ENCODE measurements at regions not wholly inside any gene's neighbourhood (a gene's known extent, or its start where the extent isn't known, plus 50 kb on each side); places are given as distances from the start of the nearest gene placed in this dataset.

DNA sequence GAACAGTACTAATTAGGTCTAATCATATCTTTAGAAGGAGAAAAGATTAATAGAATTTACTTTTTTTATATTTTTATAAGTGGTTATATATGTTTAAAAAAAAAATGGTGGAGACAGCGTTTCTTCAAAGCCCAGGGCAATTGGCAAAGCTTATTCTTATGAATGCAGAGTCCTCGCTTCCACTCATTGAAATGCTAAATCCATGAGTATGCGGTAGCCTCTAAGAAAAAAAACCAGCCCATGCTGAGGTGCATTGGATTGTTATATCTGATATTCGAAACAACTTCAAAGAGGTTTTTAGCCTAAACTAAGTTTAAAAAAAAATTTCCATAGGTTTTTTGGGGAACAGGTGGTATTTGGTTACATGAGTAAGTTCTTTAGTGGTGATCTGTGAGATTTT, 142.8 kb downstream of the GOLIM4 start:
- CTCF ChIA-PET: no interaction called here
- Histone ChIP-seq H4K91ac (ENCODE audit: insufficient read depth, low read depth, low read length) (no peak overlapping the region), H3K14ac (replicated peaks; ENCODE audit: low read depth, low read length) (no peak overlapping the region)

More for the DNA sequence above, 142.8 kb downstream of the GOLIM4 start:
- Histone ChIP-seq H2BK120ac (ENCODE audit: low read depth, low read length) (no peak overlapping the region), H3K56ac (ENCODE audit: extremely low read depth, insufficient read depth, low read length) (no peak overlapping the region), H3K79me1 (ENCODE audit: low read depth in 1 of 2, low read length in 2 of 2) (no peaks in the 10 kb centered on the region), H4K8ac (ENCODE audit: low read depth in 2 of 2, low read length in 2 of 2) (no peak overlapping the region), H3K23ac (ENCODE audit: low read depth, low read length) (no peak overlapping the region), H3K9me3 (ENCODE audit: control insufficient read depth, insufficient read depth, low read length) (no peaks in the 10 kb centered on the region), H2AK9ac (replicated peaks; ENCODE audit: low read depth, low read length, poor library complexity) (no peak overlapping the region), H3K4me2 (ENCODE audit: low read depth, low read length) (no peak overlapping the region), H2AFZ (replicated peaks; ENCODE audit: low read length, poor library complexity) (no peak overlapping the region), H3K36me3 (ENCODE audit: control insufficient read depth, insufficient read depth, low read length) (no peaks in the 10 kb centered on the region), H2AK5ac (ENCODE audit: low read depth, low read length) (no peak overlapping the region), H3K27me3 (ENCODE audit: control insufficient read depth, insufficient read depth, low read length) (no peaks in the 10 kb centered on the region), H2BK15ac (ENCODE audit: low read depth, low read length) (no peak overlapping the region), H4K5ac (ENCODE audit: low read depth, low read length) (no peak overlapping the region), H3K27ac (ENCODE audit: insufficient read depth, low read length) (no peak overlapping the region), H3K4ac (ENCODE audit: low read depth, low read length) (no peak overlapping the region), H2BK5ac (ENCODE audit: low read depth, low read length, poor library complexity, severe bottlenecking) (no peak overlapping the region), H2BK20ac (ENCODE audit: low read depth, low read length) (no peak overlapping the region), H3K4me1 (ENCODE audit: control insufficient read depth, insufficient read depth, low read length) (no peaks in the 10 kb centered on the region), H4K20me1 (ENCODE audit: insufficient read depth, low read length) (no peaks in the 10 kb centered on the region), H3K4me3 (ENCODE audit: insufficient read depth, low read depth, low read length) (no peak overlapping the region), H3K9ac (ENCODE audit: low read depth, low read length) (no peak overlapping the region), H3K9me1 (ENCODE audit: insufficient read depth, low read length) (no peaks in the 10 kb centered on the region), H3K18ac (ENCODE audit: low read depth, low read length) (no peak overlapping the region)
- dilution Hi-C loops (cut with HindIII; ENCODE audit: low sequenced_read_pairs, unreplicated experiment) (no loop called here), in situ Hi-C loops (cut with MboI; ENCODE audit: low sequenced_read_pairs) (no loop called here), intact Hi-C loops (cut with micrococcal nuclease) (no loop called here)
- BruUV-seq (replicated peaks): no TSS peak
- TF ChIP-seq, protein P1, sequence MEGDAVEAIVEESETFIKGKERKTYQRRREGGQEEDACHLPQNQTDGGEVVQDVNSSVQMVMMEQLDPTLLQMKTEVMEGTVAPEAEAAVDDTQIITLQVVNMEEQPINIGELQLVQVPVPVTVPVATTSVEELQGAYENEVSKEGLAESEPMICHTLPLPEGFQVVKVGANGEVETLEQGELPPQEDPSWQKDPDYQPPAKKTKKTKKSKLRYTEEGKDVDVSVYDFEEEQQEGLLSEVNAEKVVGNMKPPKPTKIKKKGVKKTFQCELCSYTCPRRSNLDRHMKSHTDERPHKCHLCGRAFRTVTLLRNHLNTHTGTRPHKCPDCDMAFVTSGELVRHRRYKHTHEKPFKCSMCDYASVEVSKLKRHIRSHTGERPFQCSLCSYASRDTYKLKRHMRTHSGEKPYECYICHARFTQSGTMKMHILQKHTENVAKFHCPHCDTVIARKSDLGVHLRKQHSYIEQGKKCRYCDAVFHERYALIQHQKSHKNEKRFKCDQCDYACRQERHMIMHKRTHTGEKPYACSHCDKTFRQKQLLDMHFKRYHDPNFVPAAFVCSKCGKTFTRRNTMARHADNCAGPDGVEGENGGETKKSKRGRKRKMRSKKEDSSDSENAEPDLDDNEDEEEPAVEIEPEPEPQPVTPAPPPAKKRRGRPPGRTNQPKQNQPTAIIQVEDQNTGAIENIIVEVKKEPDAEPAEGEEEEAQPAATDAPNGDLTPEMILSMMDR (conservative IDR thresholded peaks at IDR 0.05; ENCODE audit: low read depth, low read length): no peak
- TF ChIP-seq USF2 (IDR thresholded peaks at IDR 0.05; ENCODE audit: low read depth, low read length) (no peak), MAZ (IDR thresholded peaks at IDR 0.05; ENCODE audit: borderline replicate concordance, low read depth, low read length) (no peak), NFE2L2 (IDR thresholded peaks at IDR 0.05; ENCODE audit: low read depth, low read length) (no peak), MXI1 (IDR thresholded peaks at IDR 0.05; ENCODE audit: borderline replicate concordance, low read depth, low read length) (no peak), BHLHE40 (IDR thresholded peaks at IDR 0.05; ENCODE audit: low read depth, low read length) (no peak), POLR2A (IDR thresholded peaks at IDR 0.05; ENCODE audit: low read depth, low read length) (no peak), MAFK (IDR thresholded peaks at IDR 0.05; ENCODE audit: low read depth, low read length) (no peak), ELK1 (IDR thresholded peaks at IDR 0.05; ENCODE audit: borderline replicate concordance, low read depth, low read length) (no peak), RAD21 (IDR thresholded peaks at IDR 0.05; ENCODE audit: low read length) (no peak), CEBPB (IDR thresholded peaks at IDR 0.05; ENCODE audit: low read depth, low read length) (no peak)
- ATAC-seq (ENCODE audit: low read depth): no peak
- POLR2A ChIA-PET (ENCODE audit: unreplicated experiment): no interaction called here
- DNase-seq: no peak
- no CpG with 5 or more reads among the region's 4 CpGs for WGBS, 2 experiments (ENCODE audit: extremely low coverage in 2 of 2, insufficient read length in 1 of 2)

Data from IMR-90 (cell line).